ENCODE measurements at regions not wholly inside any gene's neighbourhood (a gene's known extent, or its start where the extent isn't known, plus 50 kb on each side); places are given as distances from the start of the nearest gene placed in this dataset.
A peak's percentile ranks its signal among the peaks of the same experiment; 100 is the strongest.
"Not testable (repeated sequence)": the region's sequence is repeated elsewhere in the genome, so short reads cannot be mapped to it uniquely, and the experiment has no call there.

GRCh38 chr4:155591738-155592143 lies 74.9 kb upstream of the GUCY1A1 start:
- DNase-seq = no peak

- DNase-seq = no peak
These were observed 75.7 kb upstream of the GUCY1A1 start for GRCh38 chr4:155590796-155591585.

- DNase-seq = no peak
These were observed 78.2 kb upstream of the GUCY1A1 start for GRCh38 chr4:155588437-155588836.

GRCh38 chr4:155587766-155588165 lies 78.9 kb upstream of the GUCY1A1 start:
- no peak for DNase-seq

- peak; percentile 62 for DNase-seq
These were observed 83.6 kb upstream of the GUCY1A1 start for GRCh38 chr4:155582971-155583437.

- DNase-seq = no peak
These were observed 84.6 kb upstream of the GUCY1A1 start for GRCh38 chr4:155582041-155582440.

GRCh38 chr4:155578726-155579370 lies 87.8 kb upstream of the GUCY1A1 start:
- DNase-seq = peak; percentile 57

- peak; percentile 82 for DNase-seq
These were observed 88.4 kb upstream of the GUCY1A1 start for GRCh38 chr4:155578219-155578618.

- not testable (repeated sequence) for DNase-seq
These were observed 92.3 kb upstream of the GUCY1A1 start for GRCh38 chr4:155574329-155574728.

- no peak for DNase-seq
These were observed 93.5 kb upstream of the GUCY1A1 start for GRCh38 chr4:155573126-155573525.

- DNase-seq = no peak
These were observed 94.4 kb upstream of the GUCY1A1 start for GRCh38 chr4:155572106-155572703.

GRCh38 chr4:155571184-155571944 lies 95.3 kb upstream of the GUCY1A1 start:
- no peak for DNase-seq

- DNase-seq = no peak
These were observed 96.0 kb upstream of the GUCY1A1 start for GRCh38 chr4:155570661-155571060.

GRCh38 chr4:155569960-155570515 lies 96.6 kb upstream of the GUCY1A1 start:
- no peak for DNase-seq

GRCh38 chr4:155569471-155569870 lies 97.2 kb upstream of the GUCY1A1 start:
- no peak for DNase-seq

- DNase-seq = no peak
These were observed 97.9 kb upstream of the GUCY1A1 start for GRCh38 chr4:155568641-155569220.

GRCh38 chr4:155566354-155566753 lies 100.3 kb upstream of the GUCY1A1 start:
- DNase-seq = no peak

GRCh38 chr4:155565776-155566175 lies 100.9 kb upstream of the GUCY1A1 start:
- no peak for DNase-seq

GRCh38 chr4:155565330-155565729 lies 101.3 kb upstream of the GUCY1A1 start:
- DNase-seq = no peak

- DNase-seq = no peak
These were observed 101.8 kb upstream of the GUCY1A1 start for GRCh38 chr4:155564880-155565279.

- no peak for DNase-seq
These were observed 102.6 kb upstream of the GUCY1A1 start for GRCh38 chr4:155564086-155564485.

GRCh38 chr4:155559915-155560314 lies 106.7 kb upstream of the GUCY1A1 start:
- DNase-seq = no peak
